ENCODE measurements at regions not wholly inside any gene's neighbourhood (a gene's known extent, or its start where the extent isn't known, plus 50 kb on each side); places are given as distances from the start of the nearest gene placed in this dataset.
"Not testable (repeated sequence)": the region's sequence is repeated elsewhere in the genome, so short reads cannot be mapped to it uniquely, and the experiment has no call there.

GRCh38 chr1:96183928-96184327, 537.7 kb upstream of the PTBP2 start:
- no peak for DNase-seq (ENCODE audit: low read depth)

GRCh38 chr1:96185181-96185580, 536.4 kb upstream of the PTBP2 start:
- DNase-seq (ENCODE audit: low read depth): no peak

GRCh38 chr1:96187020-96187419, 534.6 kb upstream of the PTBP2 start:
- DNase-seq (ENCODE audit: low read depth): no peak

GRCh38 chr1:96191165-96191564, 530.4 kb upstream of the PTBP2 start:
- DNase-seq (ENCODE audit: low read depth): no peak

- DNase-seq (ENCODE audit: low read depth): no peak
These were observed 515.1 kb upstream of the PTBP2 start for GRCh38 chr1:96206451-96206850.

- DNase-seq (ENCODE audit: low read depth): no peak
These were observed 513.6 kb upstream of the PTBP2 start for GRCh38 chr1:96207936-96208335.

- no peak for DNase-seq (ENCODE audit: low read depth)
These were observed 513.2 kb upstream of the PTBP2 start for GRCh38 chr1:96208428-96208827.

- no peak for DNase-seq (ENCODE audit: low read depth)
These were observed 511.5 kb upstream of the PTBP2 start for GRCh38 chr1:96210054-96210453.

GRCh38 chr1:96211202-96211601, 510.4 kb upstream of the PTBP2 start:
- DNase-seq (ENCODE audit: low read depth): no peak

GRCh38 chr1:96214982-96215381, 506.6 kb upstream of the PTBP2 start:
- DNase-seq (ENCODE audit: low read depth): no peak

- DNase-seq (ENCODE audit: low read depth): no peak
These were observed 500.9 kb upstream of the PTBP2 start for GRCh38 chr1:96220651-96221050.

GRCh38 chr1:96222701-96223100, 498.9 kb upstream of the PTBP2 start:
- no peak for DNase-seq (ENCODE audit: low read depth)

GRCh38 chr1:96224229-96224628, 497.4 kb upstream of the PTBP2 start:
- not testable (repeated sequence) for DNase-seq (ENCODE audit: low read depth)

- DNase-seq (ENCODE audit: low read depth): peak; percentile 19
These were observed 488.2 kb upstream of the PTBP2 start for GRCh38 chr1:96233422-96233821.

GRCh38 chr1:96234299-96234698, 487.3 kb upstream of the PTBP2 start:
- DNase-seq (ENCODE audit: low read depth): peak; percentile 73

- peak; percentile 71 for DNase-seq (ENCODE audit: low read depth)
These were observed 485.3 kb upstream of the PTBP2 start for GRCh38 chr1:96236156-96236739.

GRCh38 chr1:96238426-96238825, 483.2 kb upstream of the PTBP2 start:
- no peak for DNase-seq (ENCODE audit: low read depth)

- DNase-seq (ENCODE audit: low read depth): no peak
These were observed 481.1 kb upstream of the PTBP2 start for GRCh38 chr1:96240438-96240837.

- no peak for DNase-seq (ENCODE audit: low read depth)
These were observed 468.1 kb upstream of the PTBP2 start for GRCh38 chr1:96253246-96254035.

- no peak for DNase-seq (ENCODE audit: low read depth)
These were observed 465.3 kb upstream of the PTBP2 start for GRCh38 chr1:96256130-96256790.

GRCh38 chr1:96259399-96259798, 462.2 kb upstream of the PTBP2 start:
- no peak for DNase-seq (ENCODE audit: low read depth)

GRCh38 chr1:96281491-96281890, 440.1 kb upstream of the PTBP2 start:
- DNase-seq (ENCODE audit: low read depth): no peak

GRCh38 chr1:96290033-96290432, 431.6 kb upstream of the PTBP2 start:
- DNase-seq (ENCODE audit: low read depth): no peak
